RWPE2 (cell line): ENCODE measurements at regions not wholly inside any gene's neighbourhood (a gene's known extent, or its start where the extent isn't known, plus 50 kb on each side); places are given as distances from the start of the nearest gene placed in this dataset.

Experiments used
- ATAC-seq: fragments of 200-7000 bp; cut with Tn5 transposase; 3 replicates; pipeline ENCODE4 v1.9.1; 2021; ENCODE audit warnings: low read depth
- DNase-seq: peaks from one replicate; pipeline ENCODE4 v3.0.0-alpha.2; 2020; ENCODE audit warnings: low spot score
- H3K27ac ChIP-seq: fragments of 450-650 bp; 2 replicates; pipeline ENCODE4 v1.5.1; 2017; ENCODE audit warnings: mild to moderate bottlenecking; ENCODE audit not compliant: poor library complexity, severe bottlenecking
- H3K27me3 ChIP-seq: fragments of 250-450 bp; sonication (Bioruptor Pico); 2 replicates; pipeline ENCODE4 v1.5.1; 2021; ENCODE audit warnings: mild to moderate bottlenecking, moderate library complexity; ENCODE audit not compliant: insufficient read depth, poor library complexity, severe bottlenecking
- H3K36me3 ChIP-seq: fragments of 250-450 bp; sonication (Bioruptor Pico); 2 replicates; pipeline ENCODE4 v1.5.1; 2020; ENCODE audit warnings: low read depth, mild to moderate bottlenecking, moderate library complexity
- H3K4me1 ChIP-seq: fragments of 250-450 bp; sonication (Bioruptor Pico); 2 replicates; pipeline ENCODE4 v1.5.1; 2021; ENCODE audit warnings: mild to moderate bottlenecking, moderate library complexity; ENCODE audit not compliant: insufficient read depth, poor library complexity, severe bottlenecking
- H3K4me3 ChIP-seq: fragments of 250-450 bp; sonication (Bioruptor Pico); 2 replicates; pipeline ENCODE4 v1.5.1; 2021; ENCODE audit warnings: mild to moderate bottlenecking, moderate library complexity; ENCODE audit not compliant: severe bottlenecking
- H3K9me3 ChIP-seq: fragments of 250-450 bp; sonication (Bioruptor Pico); 2 replicates; pipeline ENCODE4 v1.5.1; 2021; ENCODE audit warnings: mild to moderate bottlenecking, moderate library complexity; ENCODE audit not compliant: severe bottlenecking
- CTCF ChIP-seq: fragments of 450-650 bp; IDR thresholded peaks from one replicate; pipeline ENCODE4 v1.5.1; 2017; ENCODE audit warnings: mild to moderate bottlenecking, moderate library complexity; ENCODE audit not compliant: poor library complexity, severe bottlenecking

- no peak overlapping the region for H3K4me3 ChIP-seq
- no peak for TF ChIP-seq CTCF
- DNase-seq (peak; percentile 63), ATAC-seq (no peak)
- H3K27me3 ChIP-seq: no peaks in the 10 kb centered on the region
- no peaks in the 10 kb centered on the region for H3K4me1 ChIP-seq
- no peaks in the 10 kb centered on the region for H3K9me3 ChIP-seq
- H3K36me3 ChIP-seq: no peaks in the 10 kb centered on the region; the same call in 1 of the 2 replicates
- H3K27ac ChIP-seq: no peak overlapping the region
Measured at GRCh38 chr14:101064121-101064661, 160.7 kb upstream of the RTL1 start.

DNA sequence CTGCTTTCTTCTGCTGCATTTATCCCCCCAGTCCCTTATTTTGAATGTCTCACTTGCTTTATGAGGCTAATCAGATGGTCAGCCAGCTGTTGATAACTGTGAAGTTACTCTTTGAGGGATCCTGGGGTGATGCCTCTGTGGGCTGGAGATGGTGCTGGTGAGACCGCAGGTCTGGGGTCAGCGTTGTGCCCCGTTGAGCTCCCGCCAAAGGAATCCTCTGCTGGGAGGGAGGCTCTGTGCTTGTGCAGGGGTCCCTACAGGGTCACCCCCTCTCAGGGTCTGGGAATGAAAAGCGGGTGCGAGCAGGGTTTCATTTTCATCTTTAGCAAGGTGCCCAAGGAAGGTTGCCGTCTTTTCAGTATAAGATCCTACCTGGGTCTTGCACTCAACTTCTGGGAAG lies 161.2 kb upstream of the RTL1 start:
- no peaks in the 10 kb centered on the region for H3K4me1 ChIP-seq
- TF ChIP-seq CTCF: no peak
- ATAC-seq: no peak
- no peak overlapping the region for H3K27ac ChIP-seq
- peak; percentile 43 for DNase-seq
- no peaks in the 10 kb centered on the region; the same call in 1 of the 2 replicates for H3K36me3 ChIP-seq
- H3K27me3 ChIP-seq: no peaks in the 10 kb centered on the region
- H3K4me3 ChIP-seq: no peak overlapping the region
- H3K9me3 ChIP-seq: no peaks in the 10 kb centered on the region

GRCh38 chr14:101065246-101065645 lies 161.7 kb upstream of the RTL1 start:
- H3K27ac ChIP-seq: no peak overlapping the region
- no peak overlapping the region for H3K4me3 ChIP-seq
- no peak for TF ChIP-seq CTCF
- DNase-seq (peak; percentile 49), ATAC-seq (no peak)
- no peaks in the 10 kb centered on the region for H3K4me1 ChIP-seq
- no peaks in the 10 kb centered on the region; the same call in 1 of the 2 replicates for H3K36me3 ChIP-seq
- no peaks in the 10 kb centered on the region for H3K9me3 ChIP-seq
- no peaks in the 10 kb centered on the region for H3K27me3 ChIP-seq

- H3K9me3 ChIP-seq: no peaks in the 10 kb centered on the region
- peak; percentile 59 for DNase-seq
- no peak for ATAC-seq
Measured at GRCh38 chr14:101065696-101066694, 162.5 kb upstream of the RTL1 start.

More at GRCh38 chr14:101065696-101066694, 162.5 kb upstream of the RTL1 start:
- no peak for TF ChIP-seq CTCF
- H3K27ac ChIP-seq: no peak overlapping the region
- H3K27me3 ChIP-seq: no peaks in the 10 kb centered on the region
- H3K36me3 ChIP-seq: no peaks in the 10 kb centered on the region; the same call in 1 of the 2 replicates
- no peaks in the 10 kb centered on the region for H3K4me1 ChIP-seq
- H3K4me3 ChIP-seq: no peak overlapping the region
